ENCODE measurements at regions not wholly inside any gene's neighbourhood (a gene's known extent, or its start where the extent isn't known, plus 50 kb on each side); places are given as distances from the start of the nearest gene placed in this dataset.

GRCh38 chr22:19648419-19648929 is 65.8 kb upstream of the SEPTIN5 start:
- WGBS (ENCODE audit: insufficient coverage) = no CpG with 5 or more reads among the region's 3 CpGs
- Histone ChIP-seq H3K4me3 (ENCODE audit: low read depth, low read length) (no peak overlapping the region), H3K9me3 (ENCODE audit: control insufficient read depth, insufficient read depth, low read length) (peaks cover 9% of the 10 kb centered on the region), H3K27me3 (ENCODE audit: control insufficient read depth, insufficient read depth, low read length) (peaks cover 2% of the 10 kb centered on the region), H3K4me1 (ENCODE audit: control insufficient read depth, insufficient read depth, low read length) (no peaks in the 10 kb centered on the region), H3K27ac (ENCODE audit: low read depth, low read length) (no peak overlapping the region), H3K36me3 (ENCODE audit: control insufficient read depth, insufficient read depth, low read length) (no peaks in the 10 kb centered on the region)
- no peak for DNase-seq (ENCODE audit: low read depth in 4 of 6, low spot score in 6 of 6)

DNA sequence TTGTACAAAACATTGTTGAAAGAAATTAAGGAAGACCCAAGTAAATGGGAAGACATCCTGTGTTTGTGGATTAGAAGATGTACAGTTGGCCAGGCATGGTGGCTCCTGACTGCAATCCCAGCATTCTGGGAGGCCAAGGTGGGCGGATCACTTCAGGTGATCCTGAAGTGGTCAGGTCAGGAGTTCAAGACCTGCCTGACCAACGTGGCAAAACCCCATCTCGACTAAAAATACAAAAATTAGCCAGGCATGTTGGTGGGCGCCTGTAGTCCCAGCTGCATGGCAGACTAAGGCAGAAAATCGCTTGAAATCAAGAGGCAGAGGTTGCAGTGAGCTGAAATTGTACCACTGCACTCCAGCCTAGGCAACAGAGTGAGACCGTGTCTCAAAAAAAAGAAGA is 62.0 kb upstream of the SEPTIN5 start:
- WGBS (ENCODE audit: insufficient coverage) = 61% methylated on average over 4 of the region's 6 CpGs
- H3K4me1 ChIP-seq (ENCODE audit: control insufficient read depth, insufficient read depth, low read length) = no peaks in the 10 kb centered on the region
- peaks cover 9% of the 10 kb centered on the region for H3K9me3 ChIP-seq (ENCODE audit: control insufficient read depth, insufficient read depth, low read length)
- no peak overlapping the region for H3K4me3 ChIP-seq (ENCODE audit: low read depth, low read length)
- no peaks in the 10 kb centered on the region for H3K36me3 ChIP-seq (ENCODE audit: control insufficient read depth, insufficient read depth, low read length)
- no peak overlapping the region for H3K27ac ChIP-seq (ENCODE audit: low read depth, low read length)
- no peak for DNase-seq (ENCODE audit: low read depth in 4 of 6, low spot score in 6 of 6)
- no peaks in the 10 kb centered on the region for H3K27me3 ChIP-seq (ENCODE audit: control insufficient read depth, insufficient read depth, low read length)

GRCh38 chr22:19654338-19654987 is 59.8 kb upstream of the SEPTIN5 start:
- 40% methylated on average over 1 of the region's 4 CpGs for WGBS (ENCODE audit: insufficient coverage)
- DNase-seq (ENCODE audit: low read depth in 4 of 6, low spot score in 6 of 6) = peak in 1 of 6 donors; percentile 73

DNA sequence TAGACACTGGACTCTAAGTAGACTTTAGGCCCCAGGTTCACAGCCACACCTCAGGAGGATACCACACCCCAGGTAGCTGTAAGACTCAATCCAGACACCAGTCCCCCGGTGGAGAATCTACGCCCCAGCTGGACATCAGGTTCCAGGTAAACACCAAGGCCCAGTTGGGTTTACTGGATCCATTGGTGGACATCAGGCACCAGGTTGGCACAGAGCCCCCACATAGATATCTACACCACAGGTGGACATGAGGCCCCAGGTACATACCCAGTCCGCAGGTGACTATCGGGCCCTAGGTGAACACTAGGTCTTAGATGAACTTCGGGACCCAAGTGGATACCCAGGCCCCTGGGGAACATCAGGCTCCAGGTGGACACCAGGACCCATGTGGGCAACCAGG is 58.9 kb upstream of the SEPTIN5 start:
- no peaks in the 10 kb centered on the region for H3K36me3 ChIP-seq (ENCODE audit: control insufficient read depth, insufficient read depth, low read length)
- H3K27me3 ChIP-seq (ENCODE audit: control insufficient read depth, insufficient read depth, low read length) = no peaks in the 10 kb centered on the region
- 77% methylated on average over 5 of the region's 5 CpGs for WGBS (ENCODE audit: insufficient coverage)
- no peak overlapping the region for H3K27ac ChIP-seq (ENCODE audit: low read depth, low read length)
- no peak for DNase-seq (ENCODE audit: low read depth in 4 of 6, low spot score in 6 of 6)
- no peak overlapping the region for H3K4me3 ChIP-seq (ENCODE audit: low read depth, low read length)
- H3K9me3 ChIP-seq (ENCODE audit: control insufficient read depth, insufficient read depth, low read length) = no peaks in the 10 kb centered on the region
- no peaks in the 10 kb centered on the region for H3K4me1 ChIP-seq (ENCODE audit: control insufficient read depth, insufficient read depth, low read length)

More at GRCh38 chr22:19654338-19654987, 59.8 kb upstream of the SEPTIN5 start:
- H3K27me3 ChIP-seq (ENCODE audit: control insufficient read depth, insufficient read depth, low read length) = no peaks in the 10 kb centered on the region
- H3K36me3 ChIP-seq (ENCODE audit: control insufficient read depth, insufficient read depth, low read length) = no peaks in the 10 kb centered on the region
- no peak overlapping the region for H3K4me3 ChIP-seq (ENCODE audit: low read depth, low read length)
- no peaks in the 10 kb centered on the region for H3K4me1 ChIP-seq (ENCODE audit: control insufficient read depth, insufficient read depth, low read length)
- peaks cover under 1% of the 10 kb centered on the region for H3K9me3 ChIP-seq (ENCODE audit: control insufficient read depth, insufficient read depth, low read length)
- no peak overlapping the region for H3K27ac ChIP-seq (ENCODE audit: low read depth, low read length)

GRCh38 chr22:19656541-19657251 is 57.6 kb upstream of the SEPTIN5 start:
- Histone ChIP-seq H3K9me3 (ENCODE audit: control insufficient read depth, insufficient read depth, low read length) (no peaks in the 10 kb centered on the region), H3K4me3 (ENCODE audit: low read depth, low read length) (no peak overlapping the region), H3K4me1 (ENCODE audit: control insufficient read depth, insufficient read depth, low read length) (no peaks in the 10 kb centered on the region), H3K27me3 (ENCODE audit: control insufficient read depth, insufficient read depth, low read length) (no peaks in the 10 kb centered on the region), H3K36me3 (ENCODE audit: control insufficient read depth, insufficient read depth, low read length) (no peaks in the 10 kb centered on the region), H3K27ac (ENCODE audit: low read depth, low read length) (no peak overlapping the region)
- 97% methylated on average over 21 of the region's 21 CpGs for WGBS (ENCODE audit: insufficient coverage)
- no peak for DNase-seq (ENCODE audit: low read depth in 4 of 6, low spot score in 6 of 6)

GRCh38 chr22:19657252-19658056 is 56.8 kb upstream of the SEPTIN5 start:
- no peaks in the 10 kb centered on the region for H3K27me3 ChIP-seq (ENCODE audit: control insufficient read depth, insufficient read depth, low read length)
- 98% methylated on average over 8 of the region's 8 CpGs for WGBS (ENCODE audit: insufficient coverage)
- no peaks in the 10 kb centered on the region for H3K4me1 ChIP-seq (ENCODE audit: control insufficient read depth, insufficient read depth, low read length)
- no peaks in the 10 kb centered on the region for H3K9me3 ChIP-seq (ENCODE audit: control insufficient read depth, insufficient read depth, low read length)
- DNase-seq (ENCODE audit: low read depth in 4 of 6, low spot score in 6 of 6) = no peak
- H3K36me3 ChIP-seq (ENCODE audit: control insufficient read depth, insufficient read depth, low read length) = no peaks in the 10 kb centered on the region
- H3K4me3 ChIP-seq (ENCODE audit: low read depth, low read length) = no peak overlapping the region
- no peak overlapping the region for H3K27ac ChIP-seq (ENCODE audit: low read depth, low read length)

- peaks cover 3% of the 10 kb centered on the region for H3K4me1 ChIP-seq (ENCODE audit: control insufficient read depth, insufficient read depth, low read length)
- no peak overlapping the region for H3K27ac ChIP-seq (ENCODE audit: low read depth, low read length)
- no peaks in the 10 kb centered on the region for H3K9me3 ChIP-seq (ENCODE audit: control insufficient read depth, insufficient read depth, low read length)
- 95% methylated on average over 10 of the region's 10 CpGs for WGBS (ENCODE audit: insufficient coverage)
- no peaks in the 10 kb centered on the region for H3K27me3 ChIP-seq (ENCODE audit: control insufficient read depth, insufficient read depth, low read length)
- no peak overlapping the region for H3K4me3 ChIP-seq (ENCODE audit: low read depth, low read length)
- DNase-seq (ENCODE audit: low read depth in 4 of 6, low spot score in 6 of 6) = no peak
- no peaks in the 10 kb centered on the region for H3K36me3 ChIP-seq (ENCODE audit: control insufficient read depth, insufficient read depth, low read length)
Observed at GRCh38 chr22:19658057-19658966, 56.0 kb upstream of the SEPTIN5 start.

DNA sequence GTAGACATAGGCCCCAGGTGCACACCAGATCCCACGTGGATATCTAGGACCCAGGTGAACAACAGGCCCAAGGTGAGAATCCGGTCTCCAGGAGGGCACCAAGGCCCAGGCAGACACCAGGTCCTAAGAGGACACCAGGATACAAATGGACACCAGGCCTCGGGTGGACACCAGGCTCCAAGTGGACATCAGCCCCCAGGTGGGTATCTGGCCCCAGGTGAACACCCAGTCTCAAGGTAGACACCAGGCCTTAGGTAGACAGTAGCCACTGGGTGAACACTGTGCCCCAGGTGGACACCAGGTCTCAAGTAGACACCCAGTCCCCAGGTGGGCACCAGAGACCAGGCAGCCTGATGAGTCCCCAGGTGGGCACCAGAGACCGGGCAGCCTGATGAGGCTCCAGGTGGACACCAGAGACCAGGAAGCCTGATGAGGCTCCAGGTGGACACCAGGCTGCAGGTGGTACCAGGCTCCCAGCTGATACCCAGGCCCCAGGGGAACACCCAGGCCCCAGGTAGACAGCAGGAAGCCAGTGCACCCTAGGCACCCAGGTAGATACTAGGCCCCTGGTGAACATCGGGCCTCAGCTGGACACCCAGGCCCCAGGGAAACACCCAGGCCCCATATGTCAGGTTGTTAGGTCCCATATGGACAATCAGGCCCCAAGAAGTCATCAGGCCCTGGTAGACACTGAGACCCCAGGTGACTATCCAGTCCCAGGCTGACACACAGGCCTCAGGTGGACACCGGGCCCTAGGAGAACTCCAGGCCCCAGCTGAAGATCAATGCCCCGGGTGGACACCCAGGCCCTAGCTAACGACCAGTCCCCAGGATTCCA is 55.1 kb upstream of the SEPTIN5 start:
- 97% methylated on average over 8 of the region's 8 CpGs for WGBS (ENCODE audit: insufficient coverage)

More for the DNA sequence above, 55.1 kb upstream of the SEPTIN5 start:
- no peaks in the 10 kb centered on the region for H3K9me3 ChIP-seq (ENCODE audit: control insufficient read depth, insufficient read depth, low read length)
- peaks cover 12% of the 10 kb centered on the region for H3K4me1 ChIP-seq (ENCODE audit: control insufficient read depth, insufficient read depth, low read length)
- no peak overlapping the region for H3K4me3 ChIP-seq (ENCODE audit: low read depth, low read length)
- no peaks in the 10 kb centered on the region for H3K36me3 ChIP-seq (ENCODE audit: control insufficient read depth, insufficient read depth, low read length)
- H3K27me3 ChIP-seq (ENCODE audit: control insufficient read depth, insufficient read depth, low read length) = no peaks in the 10 kb centered on the region
- DNase-seq (ENCODE audit: low read depth in 4 of 6, low spot score in 6 of 6) = no peak
- no peak overlapping the region for H3K27ac ChIP-seq (ENCODE audit: low read depth, low read length)

Measured in spinal cord (tissue), 9 donors.